AG09319 (cell line): ENCODE measurements at regions not wholly inside any gene's neighbourhood (a gene's known extent, or its start where the extent isn't known, plus 50 kb on each side); places are given as distances from the start of the nearest gene placed in this dataset.
"Not testable (repeated sequence)": the region's sequence is repeated elsewhere in the genome, so short reads cannot be mapped to it uniquely, and the experiment has no call there.

ENCODE experiments used
- DNase-seq: peaks from one replicate; pipeline ENCODE4 v3.0.0-alpha.2; 2010; ENCODE audit warnings: low read depth; ENCODE audit errors: extremely low read depth
- CTCF ChIP-seq: IDR thresholded peaks from 2 replicates; pipeline ENCODE4 v1.5.1; 2011; ENCODE audit warnings: low read depth, mild to moderate bottlenecking, inconsistent platforms, low read length, moderate library complexity

GRCh38 chr4:167903291-167903721 lies 189.0 kb upstream of the ANXA10 start:
- TF ChIP-seq CTCF, result no peak

GRCh38 chr4:167906851-167907250 lies 185.5 kb upstream of the ANXA10 start:
- no peak for DNase-seq
- TF ChIP-seq CTCF, result no peak

More at GRCh38 chr4:167903291-167903721, 189.0 kb upstream of the ANXA10 start:
- no peak for DNase-seq

- TF ChIP-seq CTCF, result no peak
- no peak for DNase-seq
Measured at GRCh38 chr4:167908816-167909215, 183.5 kb upstream of the ANXA10 start.

- DNase-seq, result not testable (repeated sequence)
Measured at GRCh38 chr4:167912535-167912934, 179.8 kb upstream of the ANXA10 start.

GRCh38 chr4:167918077-167918476 lies 174.3 kb upstream of the ANXA10 start:
- DNase-seq, result no peak
- no peak for TF ChIP-seq CTCF

GRCh38 chr4:167930166-167930565 lies 162.2 kb upstream of the ANXA10 start:
- no peak for DNase-seq
- no peak for TF ChIP-seq CTCF

GRCh38 chr4:167934216-167934615 lies 158.1 kb upstream of the ANXA10 start:
- DNase-seq, result no peak

More at GRCh38 chr4:167934216-167934615, 158.1 kb upstream of the ANXA10 start:
- TF ChIP-seq CTCF, result no peak
